CD8-positive, alpha-beta memory T cell (primary cell): ENCODE measurements at regions not wholly inside any gene's neighbourhood (a gene's known extent, or its start where the extent isn't known, plus 50 kb on each side); places are given as distances from the start of the nearest gene placed in this dataset.

Source experiments
- CTCF ChIA-PET: fragments of 350-600 bp; sonication (Branson Sonifier 250); formaldehyde crosslinking; loops from one replicate; lab custom pipeline; 2021; ENCODE audit warnings: antibody characterized with exemption; lab: Charles Lee
- POLR2A ChIA-PET: fragments of 350-600 bp; sonication (Branson Sonifier 250); formaldehyde crosslinking; loops from one replicate; lab custom pipeline; 2021; ENCODE audit warnings: antibody characterized with exemption; lab: Charles Lee
- DNase-seq, 5 donors: peaks; one replicate each; pipeline versions ENCODE4 v3.0.0 to v3.0.0-alpha.2; 2020 to 2022; ENCODE audit warnings: mixed read lengths in 1 of 5
- H3K27ac ChIP-seq: one replicate; pipeline ENCODE4 v1.7.0; 2013; ENCODE audit warnings: low read depth, mild to moderate bottlenecking, low read length, moderate library complexity
- H3K27me3 ChIP-seq: 2 replicates; pipeline ENCODE4 v1.7.0; 2013; ENCODE audit warnings: low read length, mild to moderate bottlenecking; ENCODE audit not compliant: insufficient read depth, poor library complexity, severe bottlenecking
- H3K36me3 ChIP-seq: 2 replicates; pipeline ENCODE4 v1.7.0; 2013; ENCODE audit warnings: mild to moderate bottlenecking, low read length, moderate library complexity; ENCODE audit not compliant: insufficient read depth
- H3K4me1 ChIP-seq: 2 replicates; pipeline ENCODE4 v1.7.0; 2013; ENCODE audit warnings: mild to moderate bottlenecking, low read length, moderate library complexity; ENCODE audit not compliant: insufficient read depth
- H3K4me3 ChIP-seq: 2 replicates; pipeline ENCODE4 v1.7.0; 2013; ENCODE audit warnings: mild to moderate bottlenecking, low read length
- H3K9me3 ChIP-seq: 2 replicates; pipeline ENCODE4 v1.7.0; 2013; ENCODE audit warnings: mild to moderate bottlenecking, low read length
- H3K27ac Mint-ChIP-seq, 8 donors: one replicate each; pipeline ENCODE4 v1.8.0; 2020 to 2021; ENCODE audit warnings: mixed read lengths in 8 of 8, mild to moderate bottlenecking in 6 of 8, inconsistent platforms in 3 of 8, moderate library complexity in 3 of 8
- H3K27me3 Mint-ChIP-seq, 2 donors: one replicate each; pipeline ENCODE4 v1.8.0; 2020 to 2021; ENCODE audit warnings: mixed read lengths in 2 of 2, mild to moderate bottlenecking in 1 of 2, moderate library complexity in 1 of 2
- H3K36me3 Mint-ChIP-seq, 3 donors: one replicate each; pipeline ENCODE4 v1.8.0; 2020 to 2021; ENCODE audit warnings: mixed read lengths in 3 of 3, inconsistent platforms in 1 of 3, mild to moderate bottlenecking in 1 of 3
- H3K4me1 Mint-ChIP-seq, 3 donors: one replicate each; pipeline ENCODE4 v1.8.0; 2020 to 2021; ENCODE audit warnings: mixed read lengths in 3 of 3, inconsistent platforms in 1 of 3, mild to moderate bottlenecking in 1 of 3
- H3K4me3 Mint-ChIP-seq, 7 donors: one replicate each; pipeline ENCODE4 v1.8.0; 2020 to 2021; ENCODE audit warnings: mixed read lengths in 7 of 7, mild to moderate bottlenecking in 6 of 7, moderate library complexity in 4 of 7, inconsistent platforms in 2 of 7
- H3K9me3 Mint-ChIP-seq, 5 donors: one replicate each; pipeline ENCODE4 v1.8.0; 2020 to 2022; ENCODE audit warnings: mixed read lengths in 5 of 5, mild to moderate bottlenecking in 3 of 5, moderate library complexity in 2 of 5, inconsistent platforms in 1 of 5

- no peaks in the 10 kb centered on the region for H3K27me3 ChIP-seq
- Mint-ChIP-seq H3K36me3 (no peaks in the 10 kb centered on the region), H3K4me1 (no peaks in the 10 kb centered on the region), H3K27ac (no peak overlapping the region), H3K4me3 (no peak overlapping the region), H3K27me3 (peaks cover 7 to 46% of the 10 kb centered on the region in 2 donors), H3K9me3 (no peaks in the 10 kb centered on the region)
- no peaks in the 10 kb centered on the region for H3K9me3 ChIP-seq
- no peak overlapping the region for H3K27ac ChIP-seq
- no peaks in the 10 kb centered on the region for H3K4me1 ChIP-seq
- H3K36me3 ChIP-seq, result no peaks in the 10 kb centered on the region
- no peak overlapping the region for H3K4me3 ChIP-seq
- ChIA-PET POLR2A (no interaction called here), CTCF (interaction anchor here (1.9 kb wide), 1 partner anchor 10 kb away, joined by 3 read pairs; no protein-coding TSS in a partner anchor)
- no peak for DNase-seq
These were observed 267.0 kb upstream of the UMPS start for GRCh38 chr3:124463234-124463633.

- Histone ChIP-seq H3K27me3 (peaks cover 4% of the 10 kb centered on the region), H3K36me3 (no peaks in the 10 kb centered on the region), H3K4me1 (no peaks in the 10 kb centered on the region), H3K4me3 (no peak overlapping the region), H3K9me3 (no peaks in the 10 kb centered on the region), H3K27ac (no peak overlapping the region)
- no peak overlapping the region for H3K27ac Mint-ChIP-seq
- H3K4me3 Mint-ChIP-seq, result no peak overlapping the region
- H3K4me1 Mint-ChIP-seq, result no peaks in the 10 kb centered on the region
- H3K27me3 Mint-ChIP-seq, result peaks cover 6 to 46% of the 10 kb centered on the region in 2 donors
- POLR2A ChIA-PET, result no interaction called here
- no peaks in the 10 kb centered on the region for H3K9me3 Mint-ChIP-seq
- CTCF ChIA-PET, result no interaction called here
- no peak for DNase-seq
- no peaks in the 10 kb centered on the region for H3K36me3 Mint-ChIP-seq
These were observed 262.0 kb upstream of the UMPS start for GRCh38 chr3:124467980-124468902.

- no peak overlapping the region for H3K27ac Mint-ChIP-seq
- no peaks in the 10 kb centered on the region for H3K9me3 Mint-ChIP-seq
- no peak overlapping the region for H3K27ac ChIP-seq
- ChIA-PET POLR2A (no interaction called here), CTCF (no interaction called here)
- peaks cover 4% of the 10 kb centered on the region for H3K27me3 ChIP-seq
- H3K36me3 Mint-ChIP-seq, result no peaks in the 10 kb centered on the region
- no peaks in the 10 kb centered on the region for H3K4me1 ChIP-seq
- H3K4me3 ChIP-seq, result no peak overlapping the region
- no peaks in the 10 kb centered on the region for H3K36me3 ChIP-seq
- no peak overlapping the region for H3K4me3 Mint-ChIP-seq
- DNase-seq, result no peak
- H3K9me3 ChIP-seq, result no peaks in the 10 kb centered on the region
- no peaks in the 10 kb centered on the region for H3K4me1 Mint-ChIP-seq
- H3K27me3 Mint-ChIP-seq, result peaks cover 6 to 46% of the 10 kb centered on the region in 2 donors
These were observed 260.7 kb upstream of the UMPS start for GRCh38 chr3:124469555-124469954.

GRCh38 chr3:124478830-124479229, 251.4 kb upstream of the UMPS start:
- Histone ChIP-seq H3K9me3 (no peaks in the 10 kb centered on the region), H3K27me3 (no peaks in the 10 kb centered on the region), H3K36me3 (no peaks in the 10 kb centered on the region), H3K27ac (no peak overlapping the region), H3K4me1 (no peaks in the 10 kb centered on the region), H3K4me3 (no peak overlapping the region)
- H3K27me3 Mint-ChIP-seq, result peaks cover 13 to 24% of the 10 kb centered on the region in 2 donors
- no peak for DNase-seq
- no peak overlapping the region for H3K27ac Mint-ChIP-seq
- H3K9me3 Mint-ChIP-seq, result no peaks in the 10 kb centered on the region
- CTCF ChIA-PET, result no interaction called here
- no peaks in the 10 kb centered on the region for H3K36me3 Mint-ChIP-seq
- H3K4me1 Mint-ChIP-seq, result no peaks in the 10 kb centered on the region
- no peak overlapping the region for H3K4me3 Mint-ChIP-seq
- POLR2A ChIA-PET, result no interaction called here

- Mint-ChIP-seq H3K4me1 (no peaks in the 10 kb centered on the region), H3K9me3 (no peaks in the 10 kb centered on the region), H3K27ac (no peak overlapping the region), H3K27me3 (peaks cover 13 to 42% of the 10 kb centered on the region in 2 donors), H3K36me3 (no peaks in the 10 kb centered on the region), H3K4me3 (no peak overlapping the region)
- Histone ChIP-seq H3K9me3 (no peaks in the 10 kb centered on the region), H3K4me3 (no peak overlapping the region), H3K36me3 (no peaks in the 10 kb centered on the region), H3K4me1 (no peaks in the 10 kb centered on the region), H3K27ac (no peak overlapping the region), H3K27me3 (no peaks in the 10 kb centered on the region)
- DNase-seq, result no peak
- ChIA-PET POLR2A (no interaction called here), CTCF (no interaction called here)
These were observed 246.3 kb upstream of the UMPS start for GRCh38 chr3:124483915-124484470.

GRCh38 chr3:124486324-124486723, 243.9 kb upstream of the UMPS start:
- Mint-ChIP-seq H3K27me3 (peaks cover 9 to 49% of the 10 kb centered on the region in 2 donors), H3K36me3 (peaks cover 0 to 1% (median 0%) of the 10 kb centered on the region in 3 donors), H3K4me3 (no peak overlapping the region), H3K27ac (no peak overlapping the region), H3K9me3 (no peaks in the 10 kb centered on the region), H3K4me1 (peaks cover 3 to 7% (median 6%) of the 10 kb centered on the region in 3 donors)
- Histone ChIP-seq H3K36me3 (no peaks in the 10 kb centered on the region), H3K27me3 (no peaks in the 10 kb centered on the region), H3K4me3 (no peak overlapping the region), H3K4me1 (no peaks in the 10 kb centered on the region), H3K9me3 (no peaks in the 10 kb centered on the region), H3K27ac (no peak overlapping the region)
- DNase-seq, result no peak
- ChIA-PET CTCF (no interaction called here), POLR2A (no interaction called here)

GRCh38 chr3:124489506-124489905, 240.7 kb upstream of the UMPS start:
- Mint-ChIP-seq H3K9me3 (no peaks in the 10 kb centered on the region), H3K4me1 (peaks cover 3 to 12% (median 11%) of the 10 kb centered on the region in 3 donors), H3K27ac (no peak overlapping the region), H3K4me3 (no peak overlapping the region), H3K27me3 (peaks cover 3 to 42% of the 10 kb centered on the region in 2 donors), H3K36me3 (peaks cover 0 to 1% (median 0%) of the 10 kb centered on the region in 3 donors)
- ChIA-PET CTCF (interaction anchor here (1.0 kb wide), 1 partner anchor 9 kb away, joined by 3 read pairs; no protein-coding TSS in a partner anchor), POLR2A (no interaction called here)
- Histone ChIP-seq H3K27me3 (no peaks in the 10 kb centered on the region), H3K9me3 (no peaks in the 10 kb centered on the region), H3K27ac (no peak overlapping the region), H3K4me1 (no peaks in the 10 kb centered on the region), H3K36me3 (no peaks in the 10 kb centered on the region), H3K4me3 (no peak overlapping the region)
- no peak for DNase-seq

GRCh38 chr3:124491098-124491497, 239.2 kb upstream of the UMPS start:
- no peaks in the 10 kb centered on the region for H3K9me3 Mint-ChIP-seq
- Histone ChIP-seq H3K4me1 (no peaks in the 10 kb centered on the region), H3K27me3 (no peaks in the 10 kb centered on the region), H3K9me3 (no peaks in the 10 kb centered on the region), H3K27ac (no peak overlapping the region), H3K4me3 (no peak overlapping the region), H3K36me3 (no peaks in the 10 kb centered on the region)
- no peak for DNase-seq
- H3K4me1 Mint-ChIP-seq, result peaks cover 3 to 12% (median 11%) of the 10 kb centered on the region in 3 donors
- ChIA-PET CTCF (no interaction called here), POLR2A (no interaction called here)
- H3K27ac Mint-ChIP-seq, result no peak overlapping the region
- no peak overlapping the region for H3K4me3 Mint-ChIP-seq
- H3K27me3 Mint-ChIP-seq, result peaks cover 1 to 37% of the 10 kb centered on the region in 2 donors
- peaks cover 0 to 1% (median 0%) of the 10 kb centered on the region in 3 donors for H3K36me3 Mint-ChIP-seq
